OCI-M2 (cell line): ENCODE measurements at regions not wholly inside any gene's neighbourhood (a gene's known extent, or its start where the extent isn't known, plus 50 kb on each side); places are given as distances from the start of the nearest gene placed in this dataset.

ENCODE experiments used
- DNase-seq: peaks from one replicate; lab custom pipeline; 2025; ENCODE audit not compliant: unreplicated experiment; lab: John Stamatoyannopoulos, UW

DNA sequence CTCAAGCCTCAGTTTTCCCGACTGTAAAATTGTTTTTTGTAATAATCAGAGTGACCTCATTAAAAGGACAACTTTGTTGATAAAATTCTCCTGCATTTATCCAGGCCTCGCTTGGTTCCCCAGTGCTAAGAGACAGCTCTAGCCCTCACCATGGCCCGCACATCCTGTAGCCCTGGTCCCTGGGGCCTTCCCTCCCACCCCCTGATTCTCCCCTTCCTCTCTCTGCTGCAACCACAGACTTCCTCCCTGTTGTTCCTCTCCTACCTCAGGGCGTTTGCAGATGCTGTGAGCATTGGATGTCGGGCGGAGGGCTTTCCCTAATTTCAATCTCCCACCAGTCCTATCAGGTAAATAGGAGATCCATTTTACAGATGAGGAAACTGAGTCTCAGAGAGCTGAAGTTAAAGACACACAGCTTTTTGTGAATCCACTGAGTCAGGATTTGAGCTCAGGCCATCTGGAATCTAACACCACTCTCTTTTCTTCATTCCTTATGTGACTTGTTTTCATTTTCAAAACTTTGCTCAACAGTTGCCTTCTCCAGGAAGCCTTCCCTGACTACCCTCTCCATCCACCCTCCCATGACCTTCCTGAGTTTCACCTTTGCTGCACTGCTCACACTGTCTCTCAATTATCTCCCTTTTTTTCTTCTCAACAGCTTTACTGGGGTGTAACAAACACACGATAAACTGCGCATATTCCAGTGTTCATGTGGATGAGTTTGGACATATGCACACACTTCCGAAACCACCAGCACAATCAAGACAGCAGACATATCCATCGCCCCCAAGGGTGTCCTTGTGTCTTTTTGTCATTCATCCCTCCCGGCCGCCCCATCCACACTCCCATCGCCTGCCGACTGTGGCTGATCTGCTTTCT, 107.1 kb downstream of the CEBPB start:
- no peak for DNase-seq

DNA sequence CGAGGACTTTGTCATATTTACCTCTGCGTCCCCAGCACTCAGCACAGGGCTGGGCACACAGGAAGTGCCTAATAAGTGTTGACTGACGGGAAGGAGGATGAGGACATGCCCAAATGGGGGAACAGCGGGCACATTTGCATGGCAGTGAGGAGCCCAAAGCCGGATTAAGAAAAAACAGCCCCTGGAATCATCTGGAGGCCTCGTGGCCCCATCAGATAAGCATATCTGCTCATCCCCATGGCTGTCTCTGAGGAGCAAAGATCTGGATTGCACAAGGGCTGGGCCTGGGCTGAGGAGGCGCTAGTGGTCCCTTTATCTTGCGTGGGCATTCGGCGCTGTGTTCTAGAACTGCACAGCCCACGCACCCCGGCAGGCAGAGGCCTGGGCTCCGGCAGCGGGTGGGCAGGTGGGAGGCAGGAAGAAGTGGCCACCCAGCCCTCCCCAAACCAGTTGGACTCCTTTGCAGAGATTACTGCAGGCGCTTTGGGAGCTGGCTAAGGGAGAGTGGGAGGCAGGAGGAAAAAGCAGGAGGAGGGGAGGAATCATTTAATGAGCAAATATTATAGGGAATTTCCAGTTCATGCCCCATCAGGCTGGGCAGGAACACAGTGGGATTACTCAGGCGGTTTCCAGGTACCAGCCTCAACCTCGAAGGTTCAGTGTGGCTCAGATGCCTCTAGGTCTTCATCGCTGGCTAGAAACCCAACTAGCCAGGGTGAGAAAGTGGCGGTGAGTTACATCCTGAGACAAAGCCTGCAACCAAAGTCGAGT, 108.1 kb downstream of the CEBPB start:
- DNase-seq: no peak

GRCh38 chr20:50299325-50299629, 108.6 kb downstream of the CEBPB start:
- DNase-seq: no peak

- no peak for DNase-seq
Observed at GRCh38 chr20:50301165-50301564, 110.5 kb downstream of the CEBPB start.

DNA sequence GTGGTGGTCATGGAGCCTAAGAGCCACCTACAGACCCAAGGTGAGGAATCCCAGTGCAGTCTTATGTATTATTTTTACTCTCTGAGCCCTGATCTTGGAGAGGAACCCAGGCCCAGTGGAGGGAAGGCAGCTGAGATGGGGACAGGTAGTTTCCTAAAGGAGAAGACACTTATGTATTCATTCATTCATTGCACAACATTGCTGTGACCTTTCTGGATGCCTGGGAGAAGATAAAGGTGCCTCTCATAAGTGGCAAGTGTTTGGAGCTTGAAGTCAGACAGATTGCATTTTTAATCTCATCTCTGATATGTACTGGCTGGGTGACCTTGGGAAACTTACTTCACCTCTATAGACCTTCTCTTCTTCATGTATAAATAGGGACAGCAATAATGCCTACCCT, 111.1 kb downstream of the CEBPB start:
- DNase-seq: no peak

GRCh38 chr20:50302341-50303057, 111.9 kb downstream of the CEBPB start:
- DNase-seq: no peak

DNA sequence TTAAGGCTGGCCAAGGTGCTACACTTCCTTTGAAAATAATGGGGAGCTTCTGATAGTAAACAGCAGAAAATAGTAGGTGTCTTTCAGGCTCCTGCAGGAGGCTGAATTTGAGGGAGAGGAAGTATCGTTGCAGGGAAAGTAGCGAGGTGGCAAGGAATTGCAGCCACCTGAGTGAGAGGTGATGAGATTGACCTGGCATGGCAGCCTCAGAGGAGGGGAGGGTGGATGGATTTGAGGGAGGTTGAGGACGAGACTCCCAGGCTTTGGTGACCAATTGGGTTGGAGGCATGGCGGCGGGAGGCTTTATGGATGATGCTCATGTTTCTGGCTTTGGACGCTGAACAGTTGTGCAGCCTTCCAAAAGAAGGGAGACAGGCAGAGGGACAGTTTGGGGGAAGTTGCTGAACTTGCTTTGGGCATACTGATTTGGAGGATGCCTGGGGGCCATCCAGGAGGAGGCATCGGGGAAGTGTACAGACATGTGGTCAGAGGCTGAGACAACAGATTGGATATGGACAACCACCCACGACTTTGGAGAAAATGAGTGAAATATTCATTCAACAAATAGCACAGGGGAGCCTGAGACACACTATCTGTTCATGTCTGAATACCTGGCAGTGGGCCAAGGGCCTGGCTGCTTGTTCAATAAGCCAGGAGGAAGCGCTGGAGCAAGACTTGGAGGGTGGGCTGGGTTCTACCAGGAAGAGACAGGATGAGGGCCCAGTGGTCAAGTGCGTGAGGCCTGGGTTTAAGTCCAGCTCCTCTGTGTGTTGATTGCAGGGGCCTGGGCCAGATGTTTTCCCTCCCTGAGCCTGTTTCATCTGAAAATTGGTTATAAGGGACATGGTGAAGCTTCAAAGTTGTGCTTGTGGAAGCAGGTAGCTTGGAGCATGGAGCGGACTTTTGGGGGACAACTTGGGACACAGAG, 113.2 kb downstream of the CEBPB start:
- no peak for DNase-seq

GRCh38 chr20:50304501-50304856, 113.8 kb downstream of the CEBPB start:
- DNase-seq: no peak

DNA sequence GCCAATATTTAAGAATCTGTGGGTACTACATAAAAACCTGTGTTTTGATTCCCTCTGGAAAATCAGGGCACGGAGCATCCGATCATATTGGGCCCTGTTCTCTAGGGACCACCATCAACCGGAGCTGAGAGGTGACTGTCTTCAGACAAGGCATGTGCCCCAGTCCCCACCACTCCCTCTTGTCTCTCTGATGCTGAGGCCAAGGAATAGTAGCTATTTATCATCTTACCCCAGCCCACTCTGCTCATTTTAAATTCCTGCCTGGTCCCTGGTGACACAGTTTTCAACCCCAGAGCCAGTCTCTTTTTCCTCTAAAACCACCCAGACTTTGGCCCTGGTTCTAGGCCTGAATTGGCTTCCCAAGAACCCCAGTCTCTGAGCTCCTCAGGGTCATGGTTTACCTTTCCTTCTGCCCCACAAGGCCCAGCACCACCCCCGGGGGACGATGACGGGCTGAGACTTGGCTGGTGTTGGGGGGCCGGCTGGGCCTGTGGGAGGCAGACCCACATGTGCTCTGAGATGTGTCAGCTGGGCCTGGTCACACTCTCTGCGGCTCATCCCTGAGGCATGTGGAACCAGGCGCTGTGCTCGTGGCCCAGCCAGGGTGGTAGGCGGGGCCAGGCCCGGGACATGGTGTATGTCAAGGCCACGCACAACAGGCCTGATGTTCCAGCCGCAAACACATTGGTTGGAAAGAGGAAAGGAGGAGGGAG, 114.4 kb downstream of the CEBPB start:
- DNase-seq: no peak

- DNase-seq: no peak
Observed at GRCh38 chr20:50305636-50306477, 115.2 kb downstream of the CEBPB start.

GRCh38 chr20:50306478-50307423, 116.1 kb downstream of the CEBPB start:
- DNase-seq: no peak

DNA sequence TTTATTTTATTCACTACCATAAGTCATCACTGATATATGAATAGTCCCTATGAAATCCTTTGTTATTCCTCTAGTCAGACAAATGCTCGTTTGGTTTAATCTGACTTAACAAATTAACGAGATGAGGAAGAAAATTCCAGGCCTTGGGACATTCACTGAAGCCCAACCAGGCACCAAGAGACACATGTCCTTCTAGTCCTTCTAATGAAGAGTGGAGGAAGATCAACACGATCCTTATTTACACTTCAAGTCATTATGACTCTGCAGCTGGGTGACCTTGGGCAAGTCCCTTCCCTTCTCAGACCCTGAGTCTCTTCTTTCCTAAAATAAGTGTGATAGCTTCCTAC, 117.5 kb downstream of the CEBPB start:
- DNase-seq: no peak

- DNase-seq: no peak
Observed at GRCh38 chr20:50308513-50309279, 118.1 kb downstream of the CEBPB start.

DNA sequence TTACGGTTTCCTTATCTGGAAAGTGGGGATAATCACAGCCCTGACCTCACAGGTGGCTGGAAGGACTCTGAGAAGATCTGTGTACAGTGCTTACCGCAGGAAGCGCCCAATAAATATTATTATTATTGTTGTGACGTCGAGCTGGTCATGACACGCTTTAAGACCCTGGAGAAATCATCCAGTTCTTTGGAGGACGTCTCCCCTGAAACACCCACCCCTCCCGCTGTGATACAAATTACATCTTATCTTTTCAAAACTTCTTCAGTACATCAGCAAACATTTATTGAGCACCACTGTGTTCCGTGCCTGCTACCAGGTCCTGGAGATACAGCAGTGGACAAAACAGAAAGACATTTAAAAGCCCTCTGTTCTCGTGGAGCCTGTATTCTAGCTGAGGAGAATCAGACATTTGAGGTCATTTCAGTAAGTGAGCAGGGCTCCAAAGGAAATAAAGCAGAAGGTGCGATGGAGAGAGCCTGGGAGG, 118.7 kb downstream of the CEBPB start:
- DNase-seq: no peak

- no peak for DNase-seq
Observed at GRCh38 chr20:50309764-50310672, 119.4 kb downstream of the CEBPB start.

DNA sequence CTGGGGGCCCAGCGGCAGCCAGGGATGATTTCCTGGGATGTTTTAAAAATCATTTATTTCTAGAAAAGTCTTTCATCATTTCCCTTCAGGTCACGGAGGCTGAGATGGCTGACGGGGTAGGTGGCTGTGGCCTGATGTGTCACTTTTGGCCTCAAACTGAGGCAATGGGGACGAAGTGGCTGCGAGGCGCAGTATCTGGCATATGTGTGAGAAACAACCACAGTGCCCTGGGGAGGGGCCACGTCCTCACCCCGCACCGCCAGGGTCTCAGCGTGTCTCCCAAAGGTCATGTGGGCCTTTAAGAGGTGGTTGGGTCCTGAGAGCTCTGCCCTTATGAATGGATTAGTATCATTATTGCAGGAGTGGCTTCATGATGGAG, 120.0 kb downstream of the CEBPB start:
- DNase-seq: no peak
